ENCODE measurements at regions not wholly inside any gene's neighbourhood (a gene's known extent, or its start where the extent isn't known, plus 50 kb on each side); places are given as distances from the start of the nearest gene placed in this dataset.
"Not testable (repeated sequence)": the region's sequence is repeated elsewhere in the genome, so short reads cannot be mapped to it uniquely, and the experiment has no call there.

GRCh38 chr2:126145752-126146151, 510.2 kb upstream of the GYPC start:
- DNase-seq, result no peak

- DNase-seq, result no peak
These were observed 501.6 kb upstream of the GYPC start for GRCh38 chr2:126154256-126154785.

- not testable (repeated sequence) for DNase-seq
These were observed 495.0 kb upstream of the GYPC start for GRCh38 chr2:126160950-126161349.

GRCh38 chr2:126172631-126173184, 483.2 kb upstream of the GYPC start:
- DNase-seq, result no peak

GRCh38 chr2:126175222-126175621, 480.7 kb upstream of the GYPC start:
- no peak for DNase-seq

- no peak for DNase-seq
These were observed 478.5 kb upstream of the GYPC start for GRCh38 chr2:126177479-126177878.

- no peak for DNase-seq
These were observed 468.3 kb upstream of the GYPC start for GRCh38 chr2:126187668-126188067.

GRCh38 chr2:126189527-126189926, 466.4 kb upstream of the GYPC start:
- no peak for DNase-seq

GRCh38 chr2:126200538-126200937, 455.4 kb upstream of the GYPC start:
- DNase-seq, result no peak

GRCh38 chr2:126208266-126208665, 447.7 kb upstream of the GYPC start:
- no peak for DNase-seq

GRCh38 chr2:126212735-126213134, 443.2 kb upstream of the GYPC start:
- no peak for DNase-seq

- DNase-seq, result no peak
These were observed 436.9 kb upstream of the GYPC start for GRCh38 chr2:126219081-126219480.

- no peak for DNase-seq
These were observed 435.6 kb upstream of the GYPC start for GRCh38 chr2:126220331-126220730.

- DNase-seq, result no peak
These were observed 434.5 kb upstream of the GYPC start for GRCh38 chr2:126221506-126221905.

GRCh38 chr2:126222278-126222677, 433.7 kb upstream of the GYPC start:
- no peak for DNase-seq

- no peak for DNase-seq
These were observed 431.2 kb upstream of the GYPC start for GRCh38 chr2:126224776-126225175.

GRCh38 chr2:126227250-126227649, 428.7 kb upstream of the GYPC start:
- DNase-seq, result no peak

GRCh38 chr2:126228531-126228930, 427.4 kb upstream of the GYPC start:
- no peak for DNase-seq

GRCh38 chr2:126238251-126238650, 417.7 kb upstream of the GYPC start:
- DNase-seq, result no peak

- DNase-seq, result no peak
These were observed 416.5 kb upstream of the GYPC start for GRCh38 chr2:126239320-126239955.

- no peak for DNase-seq
These were observed 415.0 kb upstream of the GYPC start for GRCh38 chr2:126241001-126241400.

- no peak for DNase-seq
These were observed 414.5 kb upstream of the GYPC start for GRCh38 chr2:126241411-126241810.

GRCh38 chr2:126244937-126245336, 411.0 kb upstream of the GYPC start:
- DNase-seq, result peak; percentile 10

- DNase-seq, result no peak
These were observed 402.3 kb upstream of the GYPC start for GRCh38 chr2:126253669-126254068.

- no peak for DNase-seq
These were observed 391.3 kb upstream of the GYPC start for GRCh38 chr2:126264625-126265024.

Measured in stimulated activated CD4-positive, alpha-beta T cell treated with anti-CD3 and anti-CD28 coated beads, Interleukin-12 subunit alpha, Interleukin-12 subunit beta, amount 100 ng/mL, for 4 hours (primary cell).